Naive B cell (primary cell): ENCODE measurements at regions not wholly inside any gene's neighbourhood (a gene's known extent, or its start where the extent isn't known, plus 50 kb on each side); places are given as distances from the start of the nearest gene placed in this dataset.

Experiments
- ATAC-seq, 2 donors: fragments of 150-1000 bp; cut with Tn5 transposase; 2 replicates each; pipeline ENCODE4 v1.10.0; 2021; ENCODE audit warnings: low read depth in 2 of 2, mild to moderate bottlenecking in 2 of 2, moderate library complexity in 2 of 2
- DNase-seq: peaks from one replicate; pipeline ENCODE4 v3.0.0; 2022
- H3K27ac Mint-ChIP-seq, 6 donors: one replicate each; pipeline ENCODE4 v1.8.0; 2020 to 2022; ENCODE audit warnings: mild to moderate bottlenecking in 6 of 6, mixed read lengths in 6 of 6, moderate library complexity in 5 of 6, inconsistent platforms in 2 of 6
- H3K27me3 Mint-ChIP-seq, 3 donors: one replicate each; pipeline ENCODE4 v1.8.0; 2021 to 2022; ENCODE audit warnings: mixed read lengths in 3 of 3, mild to moderate bottlenecking in 1 of 3
- H3K36me3 Mint-ChIP-seq, 2 donors: one replicate each; pipeline ENCODE4 v1.8.0; 2020 to 2022; ENCODE audit warnings: mixed read lengths in 2 of 2, inconsistent platforms in 1 of 2, mild to moderate bottlenecking in 1 of 2
- H3K4me1 Mint-ChIP-seq, 3 donors: one replicate each; pipeline ENCODE4 v1.8.0; 2020 to 2022; ENCODE audit warnings: mixed read lengths in 3 of 3, inconsistent platforms in 1 of 3, mild to moderate bottlenecking in 1 of 3, moderate library complexity in 1 of 3
- H3K4me3 Mint-ChIP-seq, 8 donors: one replicate each; pipeline ENCODE4 v1.8.0; 2020 to 2022; ENCODE audit warnings: mild to moderate bottlenecking in 8 of 8, mixed read lengths in 8 of 8, moderate library complexity in 8 of 8, inconsistent platforms in 2 of 8
- H3K9me3 Mint-ChIP-seq, 7 donors: one replicate each; pipeline ENCODE4 v1.8.0; 2020 to 2022; ENCODE audit warnings: mixed read lengths in 7 of 7, mild to moderate bottlenecking in 5 of 7, inconsistent platforms in 2 of 7, moderate library complexity in 1 of 7

DNA sequence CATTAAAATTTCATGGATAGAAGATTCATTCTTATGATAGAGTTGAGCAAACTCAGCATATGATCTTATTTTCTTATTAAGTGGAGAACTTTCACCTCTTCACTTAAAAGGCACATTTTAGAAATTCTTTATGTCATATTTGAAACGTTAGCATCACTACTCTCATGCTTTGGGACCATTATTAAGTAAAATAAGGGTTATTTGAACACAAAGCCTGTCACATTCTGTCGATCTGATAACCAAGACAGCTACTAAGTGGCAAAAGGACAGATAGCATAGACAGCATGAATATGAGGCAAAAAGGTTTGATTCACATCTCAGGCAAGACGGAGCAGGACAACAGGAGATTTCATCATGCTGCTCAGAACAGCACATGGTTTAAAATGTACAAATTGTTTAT is 247.6 kb upstream of the ANO3 start:
- H3K9me3 Mint-ChIP-seq, result peaks cover 0 to 16% (median 4%) of the 10 kb centered on the region in 7 donors
- peak overlapping the region in 1 of 8 donors; percentile 47 for H3K4me3 Mint-ChIP-seq
- H3K36me3 Mint-ChIP-seq, result no peaks in the 10 kb centered on the region
- no peaks in the 10 kb centered on the region for H3K27me3 Mint-ChIP-seq
- no peak for DNase-seq
- peaks cover 0 to 29% (median 10%) of the 10 kb centered on the region in 3 donors for H3K4me1 Mint-ChIP-seq
- H3K27ac Mint-ChIP-seq, result no peak overlapping the region
- ATAC-seq, result no peak

DNA sequence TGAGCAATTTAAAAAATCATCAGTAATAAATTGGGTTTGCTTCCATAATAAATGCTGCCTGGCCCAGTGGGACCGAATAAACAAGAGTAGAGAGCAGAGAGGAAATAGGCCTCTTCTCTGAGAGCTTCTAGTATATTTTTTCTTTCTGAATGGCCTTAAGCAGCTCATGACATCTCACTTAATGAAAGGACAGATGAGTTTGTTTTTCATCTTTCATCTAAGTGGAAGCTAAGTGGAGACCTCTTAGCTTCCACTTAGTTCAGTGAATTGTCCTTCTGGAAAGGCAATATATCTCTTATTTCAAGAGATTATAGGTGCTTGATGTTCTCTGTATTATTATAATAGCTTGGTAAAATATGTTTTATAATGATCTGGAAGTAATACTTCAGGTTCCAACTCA is 245.9 kb upstream of the ANO3 start:
- no peak for DNase-seq

DNA sequence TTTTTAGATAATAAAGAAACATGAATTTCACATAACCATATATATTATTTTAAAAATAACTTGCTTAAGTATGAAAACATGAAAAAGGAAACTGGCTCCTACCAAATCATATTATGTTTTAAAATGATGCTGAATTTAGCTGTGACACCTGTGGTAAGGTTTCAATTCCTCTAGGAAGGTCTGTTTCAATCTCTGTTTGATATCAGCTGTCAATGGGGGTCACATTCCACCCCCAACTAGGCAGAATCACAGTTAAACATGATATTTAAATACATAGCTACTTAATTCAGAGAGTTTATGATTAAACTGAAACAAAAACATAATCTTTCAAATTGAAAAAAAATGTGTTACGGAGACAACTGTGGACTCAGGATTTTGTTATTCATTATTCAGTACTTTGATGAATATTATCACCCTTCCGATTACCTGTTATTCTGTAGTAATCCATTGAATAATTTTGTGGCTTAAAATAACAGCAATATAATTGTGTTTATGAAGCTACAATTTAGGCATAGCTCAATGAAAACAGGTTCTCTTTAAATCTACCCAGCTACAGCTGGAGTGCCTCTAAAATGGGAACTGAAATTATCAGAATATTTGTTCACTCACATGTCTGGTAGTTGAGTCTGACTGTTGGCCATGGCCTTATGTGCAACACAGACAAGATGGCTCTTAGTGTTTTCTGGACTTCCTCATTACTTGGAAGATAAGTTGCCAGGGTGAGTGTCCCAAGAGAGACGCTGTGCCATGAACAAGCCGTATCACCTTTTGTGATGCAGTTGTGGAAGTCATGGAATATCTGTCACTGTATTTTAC is 244.6 kb upstream of the ANO3 start:
- peak; percentile 88 to 94 for ATAC-seq
- Mint-ChIP-seq H3K27me3 (no peaks in the 10 kb centered on the region), H3K9me3 (peaks cover 0 to 18% (median 6%) of the 10 kb centered on the region in 7 donors), H3K4me3 (peak overlapping the region; percentile 44 to 87 (median 74)), H3K27ac (peak overlapping the region; percentile 30 to 93 (median 84)), H3K4me1 (peaks cover 10 to 52% (median 15%) of the 10 kb centered on the region in 3 donors), H3K36me3 (no peaks in the 10 kb centered on the region)
- DNase-seq, result peak; percentile 52

More for the DNA sequence above, 245.9 kb upstream of the ANO3 start:
- Mint-ChIP-seq H3K4me1 (peaks cover 8 to 44% (median 15%) of the 10 kb centered on the region in 3 donors), H3K27ac (peak overlapping the region; percentile 28 to 90 (median 83)), H3K36me3 (no peaks in the 10 kb centered on the region), H3K4me3 (peak overlapping the region in 2 of 8 donors; percentile 18 to 43), H3K9me3 (peaks cover 0 to 16% (median 6%) of the 10 kb centered on the region in 7 donors), H3K27me3 (no peaks in the 10 kb centered on the region)
- ATAC-seq, result no peak

DNA sequence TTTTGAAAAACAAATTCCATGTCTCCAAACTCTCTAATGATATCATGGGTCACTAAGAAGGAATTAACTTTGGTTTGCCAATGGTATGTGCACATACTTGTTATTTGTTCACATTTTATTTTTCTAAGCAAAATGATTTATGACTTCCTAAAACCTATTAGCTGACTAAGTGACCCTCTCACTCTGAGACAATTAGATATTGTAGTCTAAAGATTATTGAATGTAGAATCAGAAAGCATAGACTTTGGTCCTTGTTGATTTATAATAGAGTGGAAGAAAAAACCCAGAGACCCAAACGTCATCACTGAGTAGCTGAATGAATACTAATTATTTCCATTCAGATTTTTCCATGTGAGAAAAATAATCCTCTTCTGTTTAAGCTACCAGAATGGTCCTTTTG is 243.5 kb upstream of the ANO3 start:
- Mint-ChIP-seq H3K4me1 (peaks cover 15 to 58% (median 21%) of the 10 kb centered on the region in 3 donors), H3K27me3 (no peaks in the 10 kb centered on the region), H3K9me3 (peaks cover 0 to 12% (median 4%) of the 10 kb centered on the region in 7 donors), H3K27ac (peak overlapping the region in 2 of 6 donors; percentile 31 to 34), H3K4me3 (no peak overlapping the region), H3K36me3 (no peaks in the 10 kb centered on the region)
- DNase-seq, result no peak
- ATAC-seq, result no peak

DNA sequence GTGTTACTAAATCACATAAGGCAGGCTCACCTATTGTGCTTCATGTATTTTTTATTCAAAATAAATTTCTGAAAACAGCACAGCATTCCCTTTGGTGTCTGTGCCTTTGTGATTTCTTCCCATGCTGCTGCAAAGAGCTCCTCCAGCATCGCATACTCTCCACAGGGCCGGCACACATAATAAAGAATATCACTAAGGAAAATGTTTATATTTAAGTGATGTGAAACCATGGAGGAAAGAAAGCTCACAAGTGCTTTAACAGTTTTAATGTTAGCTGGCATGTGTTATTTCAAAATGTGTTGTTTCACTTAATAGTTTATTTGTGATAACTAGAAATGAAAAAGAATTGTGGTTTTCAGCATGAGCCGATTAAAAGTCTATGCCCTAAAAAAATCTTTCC is 241.3 kb upstream of the ANO3 start:
- Mint-ChIP-seq H3K4me3 (no peak overlapping the region), H3K27ac (peak overlapping the region in 1 of 6 donors; percentile 73), H3K36me3 (peaks cover 0 to 7% of the 10 kb centered on the region in 2 donors), H3K4me1 (peaks cover 21 to 57% (median 23%) of the 10 kb centered on the region in 3 donors), H3K9me3 (peaks cover 2 to 13% (median 7%) of the 10 kb centered on the region in 7 donors), H3K27me3 (no peaks in the 10 kb centered on the region)
- no peak for DNase-seq
- ATAC-seq, result no peak

DNA sequence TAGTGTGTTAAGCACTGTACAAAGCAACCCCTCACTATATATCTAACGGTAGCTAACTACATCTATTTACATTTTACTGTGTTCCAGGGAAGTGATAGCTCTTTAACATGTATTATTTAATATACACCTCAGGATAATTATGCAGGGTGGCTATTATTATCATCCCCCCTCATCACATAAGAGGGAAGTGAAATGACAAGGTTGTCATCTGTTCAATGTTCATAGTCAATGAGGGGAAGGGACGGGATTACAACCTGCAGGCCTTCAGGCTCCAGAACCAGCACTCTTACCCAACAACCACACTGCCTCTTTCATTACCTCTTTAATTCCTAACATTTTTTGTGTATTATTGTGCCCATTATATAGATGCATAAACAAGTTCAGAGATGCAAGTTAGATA is 238.7 kb upstream of the ANO3 start:
- Mint-ChIP-seq H3K4me1 (peaks cover 17 to 38% (median 23%) of the 10 kb centered on the region in 3 donors), H3K4me3 (peak overlapping the region in 4 of 8 donors; percentile 3 to 55 (median 27)), H3K9me3 (peaks cover 2 to 18% (median 7%) of the 10 kb centered on the region in 7 donors), H3K27me3 (no peaks in the 10 kb centered on the region), H3K36me3 (peaks cover 0 to 7% of the 10 kb centered on the region in 2 donors), H3K27ac (peak overlapping the region in 5 of 6 donors; percentile 12 to 57 (median 27))
- DNase-seq (no peak), ATAC-seq (peak; percentile 53 to 62)

- no peak overlapping the region for H3K4me3 Mint-ChIP-seq
- H3K9me3 Mint-ChIP-seq, result peaks cover 2 to 14% (median 4%) of the 10 kb centered on the region in 7 donors
- H3K27ac Mint-ChIP-seq, result no peak overlapping the region
- ATAC-seq (no peak), DNase-seq (no peak)
- H3K27me3 Mint-ChIP-seq, result no peaks in the 10 kb centered on the region
- peaks cover 0 to 7% of the 10 kb centered on the region in 2 donors for H3K36me3 Mint-ChIP-seq
- peaks cover 18 to 41% (median 20%) of the 10 kb centered on the region in 3 donors for H3K4me1 Mint-ChIP-seq
Observed at GRCh38 chr11:26095340-26095739, 236.6 kb upstream of the ANO3 start.

DNA sequence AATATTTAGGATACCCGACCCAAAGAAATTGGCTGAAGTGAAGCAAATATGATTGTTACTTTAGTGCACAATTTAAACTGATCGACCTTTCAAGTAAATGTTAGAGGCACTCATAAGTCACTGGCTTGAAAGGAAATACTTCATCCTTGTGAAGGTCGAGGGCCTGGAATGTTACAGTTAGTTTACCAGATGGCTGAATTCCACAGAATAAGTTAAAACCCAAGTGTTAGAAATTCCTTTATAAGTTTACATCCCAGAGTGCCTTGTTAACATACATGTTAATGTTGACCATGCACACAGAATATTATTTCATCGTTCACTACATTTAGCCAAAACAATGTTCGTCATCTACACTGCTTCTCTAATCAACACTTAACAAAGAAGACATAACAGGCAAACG is 235.5 kb upstream of the ANO3 start:
- H3K27ac Mint-ChIP-seq, result no peak overlapping the region
- H3K4me1 Mint-ChIP-seq, result peaks cover 13 to 31% (median 20%) of the 10 kb centered on the region in 3 donors
- no peak for ATAC-seq
- H3K4me3 Mint-ChIP-seq, result no peak overlapping the region
- DNase-seq, result no peak
- peaks cover 0 to 7% of the 10 kb centered on the region in 2 donors for H3K36me3 Mint-ChIP-seq
- H3K9me3 Mint-ChIP-seq, result peaks cover 2 to 13% (median 4%) of the 10 kb centered on the region in 7 donors
- no peaks in the 10 kb centered on the region for H3K27me3 Mint-ChIP-seq

DNA sequence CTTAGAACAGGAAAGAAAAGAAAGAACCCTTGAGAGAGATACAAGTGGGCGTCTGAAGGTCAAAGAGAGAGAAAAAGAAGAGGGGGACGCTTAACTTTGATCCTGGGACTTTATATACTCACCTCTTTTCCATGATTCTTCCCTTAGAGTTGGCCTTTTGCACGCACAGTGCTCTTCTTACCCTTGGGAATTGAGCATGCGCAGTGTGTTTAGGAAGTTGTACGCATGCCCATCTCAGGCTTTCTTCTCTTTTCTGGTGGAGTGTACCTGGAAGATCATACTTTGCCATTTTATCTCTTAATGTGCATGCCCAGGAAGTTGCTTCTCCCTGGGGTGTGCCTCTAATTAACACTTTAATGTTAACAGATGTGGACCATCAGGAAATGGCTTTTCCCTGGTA is 229.6 kb upstream of the ANO3 start:
- Mint-ChIP-seq H3K4me3 (no peak overlapping the region), H3K4me1 (peaks cover 8 to 37% (median 13%) of the 10 kb centered on the region in 3 donors), H3K27me3 (no peaks in the 10 kb centered on the region), H3K9me3 (peaks cover 0 to 8% (median 0%) of the 10 kb centered on the region in 7 donors), H3K27ac (peak overlapping the region in 2 of 6 donors; percentile 2 to 48), H3K36me3 (no peaks in the 10 kb centered on the region)
- ATAC-seq (no peak), DNase-seq (no peak)

GRCh38 chr11:26105762-26106423 is 226.0 kb upstream of the ANO3 start:
- Mint-ChIP-seq H3K4me3 (peak overlapping the region in 5 of 8 donors; percentile 3 to 78 (median 16)), H3K4me1 (peaks cover 0 to 20% (median 13%) of the 10 kb centered on the region in 3 donors), H3K36me3 (no peaks in the 10 kb centered on the region), H3K27ac (peak overlapping the region in 3 of 6 donors; percentile 1 to 88 (median 78)), H3K27me3 (no peaks in the 10 kb centered on the region), H3K9me3 (peaks cover 0 to 8% (median 0%) of the 10 kb centered on the region in 7 donors)
- DNase-seq (no peak), ATAC-seq (no peak)

- Mint-ChIP-seq H3K4me3 (peak overlapping the region in 1 of 8 donors; percentile 78), H3K9me3 (peaks cover 0 to 8% (median 0%) of the 10 kb centered on the region in 7 donors), H3K4me1 (peaks cover 0 to 20% (median 13%) of the 10 kb centered on the region in 3 donors), H3K27ac (peak overlapping the region in 2 of 6 donors; percentile 29 to 43), H3K27me3 (no peaks in the 10 kb centered on the region), H3K36me3 (no peaks in the 10 kb centered on the region)
- ATAC-seq, result no peak
- no peak for DNase-seq
Observed at GRCh38 chr11:26106726-26107125, 225.2 kb upstream of the ANO3 start.

DNA sequence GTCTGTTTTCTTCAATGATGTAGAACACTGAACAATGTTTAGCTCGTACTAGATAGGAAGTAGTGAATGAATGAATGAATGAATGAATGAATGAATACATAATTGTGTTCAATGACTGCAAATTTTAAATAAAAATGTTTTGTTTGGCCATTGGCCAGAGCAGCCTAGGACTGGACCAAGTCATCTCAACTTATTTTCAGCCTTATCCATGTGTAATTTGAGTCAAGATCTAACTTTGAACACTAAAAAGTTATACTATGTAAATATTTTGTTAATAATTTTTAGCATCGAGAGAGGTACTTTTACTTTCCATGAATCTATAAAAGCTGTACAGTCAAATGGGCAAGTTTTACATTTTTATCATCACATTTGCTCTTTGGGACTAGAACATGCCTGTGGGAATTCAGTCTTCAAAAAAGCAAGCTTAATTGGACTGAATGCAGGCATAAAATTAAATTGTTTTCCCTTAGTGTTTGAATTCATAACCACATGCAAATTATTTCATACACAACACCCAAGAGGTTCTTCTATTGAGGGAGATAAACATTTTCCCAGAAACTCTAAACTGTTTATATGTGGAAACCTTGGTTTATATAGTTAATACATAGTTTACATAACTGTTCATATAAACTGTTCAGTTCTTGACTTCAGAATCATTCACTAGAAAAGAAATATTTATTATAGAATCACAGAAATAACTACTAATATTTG is 222.1 kb upstream of the ANO3 start:
- no peak for ATAC-seq
- H3K36me3 Mint-ChIP-seq, result no peaks in the 10 kb centered on the region
- no peak overlapping the region for H3K4me3 Mint-ChIP-seq
- H3K27ac Mint-ChIP-seq, result no peak overlapping the region
- no peak for DNase-seq
- peaks cover 4 to 14% (median 13%) of the 10 kb centered on the region in 3 donors for H3K4me1 Mint-ChIP-seq
- H3K9me3 Mint-ChIP-seq, result peaks cover 0 to 5% (median 3%) of the 10 kb centered on the region in 7 donors
- no peaks in the 10 kb centered on the region for H3K27me3 Mint-ChIP-seq

- peak overlapping the region in 1 of 8 donors; percentile 16 for H3K4me3 Mint-ChIP-seq
- ATAC-seq (no peak), DNase-seq (no peak)
- H3K27ac Mint-ChIP-seq, result no peak overlapping the region
- H3K27me3 Mint-ChIP-seq, result no peaks in the 10 kb centered on the region
- no peaks in the 10 kb centered on the region for H3K36me3 Mint-ChIP-seq
- H3K9me3 Mint-ChIP-seq, result peaks cover 0 to 8% (median 4%) of the 10 kb centered on the region in 7 donors
- H3K4me1 Mint-ChIP-seq, result peaks cover 0 to 4% (median 0%) of the 10 kb centered on the region in 3 donors
Observed at GRCh38 chr11:26112264-26112663, 219.7 kb upstream of the ANO3 start.
